ENCODE measurements at regions not wholly inside any gene's neighbourhood (a gene's known extent, or its start where the extent isn't known, plus 50 kb on each side); places are given as distances from the start of the nearest gene placed in this dataset.
"Not testable (repeated sequence)": the region's sequence is repeated elsewhere in the genome, so short reads cannot be mapped to it uniquely, and the experiment has no call there.

- no peak for DNase-seq (ENCODE audit: low read depth in 2 of 2)
Measured at GRCh38 chr6:145271577-145271976, 463.7 kb downstream of the EPM2A start.

DNA sequence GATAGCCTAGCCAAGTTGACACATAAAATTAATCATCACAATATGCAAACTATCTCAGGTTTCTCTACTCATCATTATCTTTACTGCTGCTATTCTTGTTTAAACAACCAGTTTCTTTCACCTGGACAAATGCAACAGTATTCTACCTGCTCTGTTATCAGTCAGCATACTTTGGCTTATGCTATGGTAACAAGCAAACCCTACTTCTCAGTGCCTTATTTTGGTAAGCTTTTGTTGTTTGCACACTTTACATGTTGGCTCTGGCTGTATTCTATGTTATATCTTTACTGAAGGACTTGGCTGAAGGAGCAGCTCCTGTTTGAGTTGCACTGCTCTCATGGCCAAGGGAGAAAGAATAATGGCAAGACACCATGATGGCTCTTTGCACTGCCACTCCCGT, 463.1 kb downstream of the EPM2A start:
- DNase-seq (ENCODE audit: low read depth in 2 of 2): no peak

DNA sequence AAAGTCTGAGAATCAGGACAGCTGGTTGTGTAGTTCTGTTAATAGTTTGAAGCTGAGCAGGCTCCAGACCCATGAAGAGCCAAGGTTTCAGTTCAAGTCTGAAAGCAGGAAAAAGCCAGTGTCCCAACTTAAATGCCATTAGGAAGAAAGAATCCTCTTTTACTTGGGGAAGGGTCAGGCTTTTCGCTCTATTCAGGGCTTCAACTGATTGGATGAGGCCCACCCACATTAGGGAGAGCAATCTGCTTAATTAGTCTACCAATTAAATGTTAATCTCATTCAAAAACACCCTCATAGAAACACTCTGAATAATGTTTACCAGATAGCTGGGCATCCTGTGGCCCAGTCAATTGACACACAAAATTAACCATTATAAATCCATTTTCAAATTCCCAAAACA, 462.2 kb downstream of the EPM2A start:
- DNase-seq (ENCODE audit: low read depth in 2 of 2): no peak

GRCh38 chr6:145274083-145274482, 461.2 kb downstream of the EPM2A start:
- DNase-seq (ENCODE audit: low read depth in 2 of 2): no peak

DNA sequence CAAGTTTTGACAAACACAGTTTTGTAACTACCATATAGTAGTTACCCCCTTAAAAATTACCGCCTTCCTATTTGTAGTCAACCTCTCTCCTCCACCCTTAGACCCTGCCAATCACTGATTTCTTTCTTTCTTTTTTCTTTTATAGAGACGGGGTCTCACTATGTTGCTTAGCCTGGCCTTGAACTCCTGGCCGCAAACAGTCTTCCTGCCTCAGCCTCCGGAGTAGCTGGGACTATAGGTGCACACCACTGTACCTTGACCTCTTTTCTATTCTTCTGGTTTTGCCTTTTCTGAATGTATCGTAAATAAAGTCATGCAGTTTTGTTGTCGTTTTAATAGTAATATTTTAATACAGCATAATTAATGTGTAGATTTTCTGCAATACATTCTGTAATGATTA, 460.3 kb downstream of the EPM2A start:
- DNase-seq (ENCODE audit: low read depth in 2 of 2): no peak

GRCh38 chr6:145275787-145276186, 459.5 kb downstream of the EPM2A start:
- DNase-seq (ENCODE audit: low read depth in 2 of 2): no peak

GRCh38 chr6:145276756-145277155, 458.6 kb downstream of the EPM2A start:
- DNase-seq (ENCODE audit: low read depth in 2 of 2): no peak

- DNase-seq (ENCODE audit: low read depth in 2 of 2): no peak
Measured at GRCh38 chr6:145277358-145278086, 457.8 kb downstream of the EPM2A start.

GRCh38 chr6:145278163-145278807, 457.0 kb downstream of the EPM2A start:
- DNase-seq (ENCODE audit: low read depth in 2 of 2): no peak

DNA sequence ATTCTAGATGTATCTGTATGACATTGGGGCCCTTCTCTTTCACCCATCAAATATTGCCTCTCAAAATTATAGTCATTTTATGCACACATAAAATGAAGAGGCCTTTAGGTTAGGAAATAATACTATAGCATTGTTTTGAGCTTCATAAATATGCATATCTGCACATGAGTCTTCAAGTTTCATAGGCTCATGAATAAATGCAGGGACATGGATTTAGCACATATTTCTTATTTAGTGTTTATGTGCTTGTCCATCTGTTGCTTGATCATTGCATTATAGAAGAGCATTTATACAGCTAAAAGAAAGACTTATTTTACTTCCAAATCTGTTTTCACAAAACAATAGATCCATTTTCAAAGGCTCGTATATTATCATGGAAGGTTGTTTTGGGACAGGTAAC, 455.8 kb downstream of the EPM2A start:
- DNase-seq (ENCODE audit: low read depth in 2 of 2): no peak

- DNase-seq (ENCODE audit: low read depth in 2 of 2): no peak
Measured at GRCh38 chr6:145279993-145280392, 455.3 kb downstream of the EPM2A start.

DNA sequence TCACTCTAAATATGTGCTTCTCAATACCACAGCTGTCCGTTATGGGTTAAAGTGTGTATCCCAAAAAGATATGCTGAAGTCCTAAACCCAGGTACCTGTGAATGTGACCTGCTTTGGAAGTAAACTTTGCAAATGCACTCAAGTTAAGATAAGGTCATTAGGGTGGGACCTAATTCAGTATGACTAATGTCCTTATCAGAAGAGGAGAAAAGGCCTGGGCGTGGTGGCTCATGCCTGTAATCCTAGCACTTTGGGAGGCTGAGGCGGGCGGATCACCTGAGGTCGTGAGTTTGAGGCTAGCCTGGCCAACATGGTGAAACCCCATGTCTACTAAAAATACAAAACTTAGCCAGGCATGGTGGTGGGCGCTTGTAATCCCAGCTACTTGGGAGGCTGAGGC, 452.1 kb downstream of the EPM2A start:
- DNase-seq (ENCODE audit: low read depth in 2 of 2): not testable (repeated sequence)

- no peak for DNase-seq (ENCODE audit: low read depth in 2 of 2)
Measured at GRCh38 chr6:145283856-145284255, 451.5 kb downstream of the EPM2A start.

GRCh38 chr6:145286916-145287315, 448.4 kb downstream of the EPM2A start:
- DNase-seq (ENCODE audit: low read depth in 2 of 2): no peak

DNA sequence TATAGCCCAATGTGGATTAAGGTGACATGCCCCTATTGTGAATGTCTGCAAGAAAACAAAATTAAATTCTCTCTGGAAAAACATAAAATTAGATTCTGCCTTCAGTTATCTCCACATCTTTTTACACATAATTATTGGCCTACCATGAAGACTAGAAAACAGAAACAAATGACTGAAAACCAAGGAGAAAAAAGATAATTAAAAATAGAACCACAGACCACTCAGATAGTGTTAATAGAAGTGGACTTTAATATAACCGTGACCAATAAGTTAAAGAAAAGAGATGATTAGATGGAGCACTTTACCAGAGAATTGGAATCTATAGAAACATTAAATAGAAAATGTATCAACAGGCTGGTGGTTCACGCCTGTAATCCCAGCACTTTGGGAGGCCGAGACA, 445.7 kb downstream of the EPM2A start:
- no peak for DNase-seq (ENCODE audit: low read depth in 2 of 2)

GRCh38 chr6:145290122-145290521, 445.2 kb downstream of the EPM2A start:
- no peak for DNase-seq (ENCODE audit: low read depth in 2 of 2)

- no peak for DNase-seq (ENCODE audit: low read depth in 2 of 2)
Measured at GRCh38 chr6:145292066-145292465, 443.3 kb downstream of the EPM2A start.

- no peak for DNase-seq (ENCODE audit: low read depth in 2 of 2)
Measured at GRCh38 chr6:145294942-145295341, 440.4 kb downstream of the EPM2A start.

DNA sequence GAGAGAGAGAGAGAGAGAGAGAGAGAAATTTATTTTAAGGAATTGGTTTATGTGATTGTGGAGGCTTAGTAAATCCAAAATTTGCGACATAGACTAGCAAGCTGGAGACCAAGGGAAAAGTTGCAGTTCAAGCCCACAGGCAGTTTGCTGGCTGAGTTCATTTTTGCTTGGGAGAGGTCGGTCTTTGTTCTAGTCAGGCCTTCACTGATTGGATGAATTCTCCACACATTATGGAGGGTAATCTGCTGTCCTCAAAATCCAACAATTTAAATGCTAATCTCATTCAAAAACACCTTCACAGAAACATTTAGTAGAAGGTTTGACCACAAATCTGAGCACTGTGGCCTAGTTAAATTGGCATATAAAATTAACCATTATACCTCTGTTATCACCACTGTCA, 439.6 kb downstream of the EPM2A start:
- no peak for DNase-seq (ENCODE audit: low read depth in 2 of 2)

DNA sequence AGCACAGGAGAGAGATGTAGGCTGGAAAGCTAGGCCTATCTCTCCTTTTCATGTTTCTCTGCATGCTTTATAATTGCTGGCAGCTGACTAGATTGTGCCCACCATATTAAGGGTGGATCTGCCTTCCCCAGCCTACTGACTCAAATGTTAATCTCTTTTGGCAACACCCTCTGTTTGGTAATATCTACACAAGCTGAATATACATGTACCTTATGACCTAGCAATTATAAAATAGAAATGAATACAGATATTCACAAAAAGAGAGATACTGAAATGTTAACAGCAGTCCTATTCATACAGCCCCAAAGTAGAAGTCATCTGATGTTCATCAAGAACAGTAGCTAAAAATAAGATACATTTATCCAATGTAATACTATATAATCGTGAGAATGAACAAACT, 429.6 kb downstream of the EPM2A start:
- no peak for DNase-seq (ENCODE audit: low read depth in 2 of 2)

DNA sequence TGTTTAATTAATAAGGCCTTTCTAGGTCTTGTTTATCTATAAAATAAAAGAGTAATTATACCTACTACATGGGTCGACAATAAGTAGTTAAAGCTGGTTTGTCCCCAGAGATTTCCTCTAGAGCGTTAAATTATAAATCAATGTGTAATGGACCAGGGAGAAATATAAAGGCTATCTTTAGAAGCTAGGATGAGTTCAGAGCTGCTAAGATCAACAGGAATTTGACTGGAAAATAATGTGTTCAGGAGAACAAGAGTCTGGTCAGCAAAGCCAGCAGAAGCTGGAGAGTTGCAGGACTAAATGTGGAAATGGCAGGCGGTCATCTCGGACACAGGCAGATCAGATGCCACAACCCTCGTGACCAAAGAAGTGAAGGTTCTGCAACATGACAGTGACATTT, 428.8 kb downstream of the EPM2A start:
- no peak for DNase-seq (ENCODE audit: low read depth in 2 of 2)

DNA sequence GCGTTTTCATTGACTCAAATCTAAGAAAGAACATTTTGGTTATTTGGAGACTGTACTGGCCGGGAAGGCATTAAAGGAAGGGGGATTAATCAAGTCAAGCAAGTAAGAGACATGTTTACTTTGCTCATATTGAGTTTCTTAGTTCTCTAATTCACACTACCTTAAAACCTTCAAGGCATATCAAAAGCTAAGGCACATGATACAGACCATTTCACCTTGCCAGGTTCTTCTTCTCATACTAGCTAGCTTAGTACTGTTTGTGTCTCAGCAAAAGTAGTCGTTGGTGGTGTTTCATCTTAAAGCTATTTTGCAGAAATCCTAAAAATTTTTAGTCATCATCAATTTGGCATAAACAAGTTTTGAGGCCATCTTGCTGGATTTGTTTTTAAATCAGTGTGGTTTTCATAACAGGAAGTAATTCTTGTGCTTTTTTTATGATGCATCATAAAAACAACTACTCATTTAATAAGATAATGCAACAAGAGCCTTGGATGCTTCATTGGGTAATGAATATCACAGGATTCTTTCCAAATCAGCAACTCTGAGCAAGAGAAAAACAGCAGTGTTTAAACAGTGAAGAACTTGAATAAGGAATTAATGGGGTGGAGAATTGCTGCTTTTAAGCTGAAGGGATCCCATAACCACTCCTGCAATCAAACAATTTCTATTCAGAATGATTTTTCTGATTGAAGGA, 425.3 kb downstream of the EPM2A start:
- no peak for DNase-seq (ENCODE audit: low read depth in 2 of 2)

DNA sequence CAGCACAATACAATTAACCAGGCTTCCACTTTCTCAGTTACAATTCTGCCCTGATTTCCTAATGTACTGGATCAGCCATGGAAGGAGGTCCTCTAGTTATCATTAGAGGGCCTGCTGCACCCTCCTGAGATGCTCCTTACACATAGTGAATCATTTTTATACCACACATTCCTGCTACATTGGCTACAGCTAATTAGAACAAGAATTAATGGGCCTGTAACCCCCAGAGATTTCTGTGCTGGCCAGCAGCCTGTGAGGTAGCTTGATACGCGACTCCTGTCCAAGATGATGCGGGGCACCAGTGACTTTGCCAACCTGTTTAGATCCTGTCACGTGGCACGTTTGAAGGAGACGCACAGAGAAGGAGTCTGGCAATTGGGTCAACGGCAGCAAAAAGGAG, 422.8 kb downstream of the EPM2A start:
- DNase-seq (ENCODE audit: low read depth in 2 of 2): no peak
